ENCODE measurements at regions not wholly inside any gene's neighbourhood (a gene's known extent, or its start where the extent isn't known, plus 50 kb on each side); places are given as distances from the start of the nearest gene placed in this dataset.

DNA sequence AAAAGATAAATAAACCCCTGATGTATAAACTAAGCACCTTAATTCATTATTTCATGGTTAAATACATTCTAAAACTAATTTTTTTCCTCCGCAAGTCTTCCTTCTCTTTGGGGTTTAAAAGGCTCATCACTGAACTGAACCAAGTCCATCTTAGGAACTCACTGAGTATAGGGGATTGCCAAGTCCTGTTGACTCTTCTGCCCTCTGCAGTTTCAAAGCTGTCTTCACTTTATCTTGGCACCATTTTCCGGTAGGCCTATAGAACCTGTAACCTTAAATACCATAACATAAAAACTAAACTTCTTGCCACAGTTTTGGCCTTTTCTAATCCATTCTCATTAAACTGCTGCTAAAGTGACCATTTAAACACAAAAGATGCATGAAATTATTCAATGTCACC is 66.5 kb upstream of the USPL1 start:
- TF ChIP-seq, protein P1, sequence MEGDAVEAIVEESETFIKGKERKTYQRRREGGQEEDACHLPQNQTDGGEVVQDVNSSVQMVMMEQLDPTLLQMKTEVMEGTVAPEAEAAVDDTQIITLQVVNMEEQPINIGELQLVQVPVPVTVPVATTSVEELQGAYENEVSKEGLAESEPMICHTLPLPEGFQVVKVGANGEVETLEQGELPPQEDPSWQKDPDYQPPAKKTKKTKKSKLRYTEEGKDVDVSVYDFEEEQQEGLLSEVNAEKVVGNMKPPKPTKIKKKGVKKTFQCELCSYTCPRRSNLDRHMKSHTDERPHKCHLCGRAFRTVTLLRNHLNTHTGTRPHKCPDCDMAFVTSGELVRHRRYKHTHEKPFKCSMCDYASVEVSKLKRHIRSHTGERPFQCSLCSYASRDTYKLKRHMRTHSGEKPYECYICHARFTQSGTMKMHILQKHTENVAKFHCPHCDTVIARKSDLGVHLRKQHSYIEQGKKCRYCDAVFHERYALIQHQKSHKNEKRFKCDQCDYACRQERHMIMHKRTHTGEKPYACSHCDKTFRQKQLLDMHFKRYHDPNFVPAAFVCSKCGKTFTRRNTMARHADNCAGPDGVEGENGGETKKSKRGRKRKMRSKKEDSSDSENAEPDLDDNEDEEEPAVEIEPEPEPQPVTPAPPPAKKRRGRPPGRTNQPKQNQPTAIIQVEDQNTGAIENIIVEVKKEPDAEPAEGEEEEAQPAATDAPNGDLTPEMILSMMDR (IDR thresholded peaks at IDR 0.05; ENCODE audit: insufficient read depth, missing control alignments): peak; percentile 42
- FAIRE-seq: no peak
- no peak for DNase-seq (ENCODE audit: insufficient read length, low spot score)

DNA sequence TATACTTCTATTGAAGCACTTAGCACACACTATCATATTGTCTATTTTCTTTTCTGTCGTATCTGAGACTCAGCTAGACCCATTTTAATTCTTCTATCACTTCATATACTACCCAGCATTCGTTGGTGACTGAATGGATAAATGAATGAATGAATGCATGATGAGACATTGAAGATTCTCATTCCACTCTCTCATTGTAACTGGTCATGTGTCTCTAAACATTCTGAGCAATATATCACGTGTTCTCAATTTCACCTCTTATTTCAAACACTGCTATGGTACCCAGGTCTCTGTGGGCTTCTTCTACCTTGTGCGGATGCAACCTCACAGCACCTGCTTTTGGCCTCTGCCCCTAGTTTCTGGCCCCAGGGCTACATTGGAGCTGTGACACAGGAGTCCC is 65.2 kb upstream of the USPL1 start:
- TF ChIP-seq, protein P1 (IDR thresholded peaks at IDR 0.05; ENCODE audit: insufficient read depth, missing control alignments): no peak
- FAIRE-seq (no peak), DNase-seq (ENCODE audit: insufficient read length, low spot score) (no peak)

DNA sequence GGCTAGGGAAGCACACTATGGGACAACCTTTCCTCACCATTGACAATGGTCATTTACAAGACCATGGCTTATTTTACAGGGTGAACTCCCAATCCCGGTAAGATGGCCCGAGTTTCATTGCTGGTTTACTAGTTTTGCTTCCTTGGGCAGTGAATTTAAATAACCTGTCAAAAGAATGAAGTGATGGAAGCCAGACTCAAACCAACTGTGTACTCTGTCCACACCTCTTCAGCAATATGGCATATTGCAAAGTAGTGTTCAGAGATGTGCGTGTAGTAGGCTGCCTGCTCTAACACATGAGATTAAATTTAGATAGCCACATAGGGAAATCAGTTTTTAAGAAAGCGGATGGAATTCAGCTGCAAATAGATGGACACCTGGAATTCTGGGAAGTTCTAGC is 58.4 kb upstream of the USPL1 start:
- DNase-seq (ENCODE audit: insufficient read length, low spot score): no peak
- TF ChIP-seq, protein P1 (IDR thresholded peaks at IDR 0.05; ENCODE audit: insufficient read depth, missing control alignments): no peak
- no peak for FAIRE-seq

DNA sequence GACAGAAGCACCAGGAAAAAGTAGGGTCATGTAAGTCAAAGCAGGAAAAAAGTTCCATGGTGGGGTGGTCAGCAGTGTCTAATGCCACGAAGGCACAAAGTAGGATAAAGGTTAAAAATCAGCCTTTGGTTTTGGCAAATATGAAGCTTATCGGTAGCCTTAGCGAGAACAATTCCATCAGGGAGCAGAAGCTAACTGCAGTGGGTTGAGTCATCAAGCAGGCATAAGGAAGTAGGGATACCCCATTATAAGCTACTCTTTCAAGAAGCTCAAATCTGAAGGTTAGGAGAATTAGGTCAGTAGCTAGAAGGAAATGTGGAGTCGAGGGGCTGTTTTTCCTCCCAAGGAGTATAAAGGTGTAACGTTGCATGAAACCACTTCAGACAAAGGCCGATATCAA is 57.5 kb upstream of the USPL1 start:
- FAIRE-seq: no peak
- no peak for DNase-seq (ENCODE audit: insufficient read length, low spot score)
- TF ChIP-seq, protein P1 (IDR thresholded peaks at IDR 0.05; ENCODE audit: insufficient read depth, missing control alignments): no peak

DNA sequence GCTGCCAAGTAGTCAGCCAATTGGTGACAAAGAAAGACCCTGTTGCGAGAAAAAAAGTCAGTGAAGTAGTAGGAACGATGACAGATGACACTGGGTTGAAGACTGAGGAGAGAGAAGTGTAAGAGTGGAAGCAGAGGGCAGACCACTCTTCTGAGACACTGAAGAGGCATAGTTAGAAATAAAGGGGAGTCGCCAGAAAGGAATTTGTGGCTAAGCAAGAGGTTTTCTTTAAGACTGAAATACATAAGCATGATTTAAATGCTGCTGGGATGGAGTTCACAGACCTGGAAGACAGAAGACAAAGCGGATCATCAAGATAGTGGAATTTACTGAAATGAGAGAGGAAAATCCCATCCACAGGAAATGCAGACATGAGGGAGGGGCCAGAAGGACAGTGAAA is 56.2 kb upstream of the USPL1 start:
- no peak for FAIRE-seq
- TF ChIP-seq, protein P1 (IDR thresholded peaks at IDR 0.05; ENCODE audit: insufficient read depth, missing control alignments): no peak
- no peak for DNase-seq (ENCODE audit: insufficient read length, low spot score)

DNA sequence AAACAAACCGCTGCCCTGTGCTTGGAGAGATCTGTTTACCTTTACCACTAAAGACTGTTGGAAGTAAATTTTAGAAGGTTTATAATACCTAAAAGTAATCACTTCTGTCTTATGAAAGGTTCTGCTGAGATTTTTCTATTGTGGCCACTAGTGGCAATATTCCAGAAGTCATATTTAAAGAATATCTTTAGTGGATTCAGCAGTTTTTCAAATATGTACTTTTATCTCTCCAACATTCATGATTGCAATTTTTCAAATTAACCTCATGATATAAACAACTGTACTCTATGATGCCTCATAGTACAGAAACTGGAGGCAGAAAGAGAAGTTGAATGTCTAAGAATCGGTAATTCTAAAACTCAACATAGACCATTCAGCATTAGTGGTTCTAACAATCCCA is 53.2 kb upstream of the USPL1 start:
- FAIRE-seq: no peak
- TF ChIP-seq, protein P1 (IDR thresholded peaks at IDR 0.05; ENCODE audit: insufficient read depth, missing control alignments): no peak
- no peak for DNase-seq (ENCODE audit: insufficient read length, low spot score)

DNA sequence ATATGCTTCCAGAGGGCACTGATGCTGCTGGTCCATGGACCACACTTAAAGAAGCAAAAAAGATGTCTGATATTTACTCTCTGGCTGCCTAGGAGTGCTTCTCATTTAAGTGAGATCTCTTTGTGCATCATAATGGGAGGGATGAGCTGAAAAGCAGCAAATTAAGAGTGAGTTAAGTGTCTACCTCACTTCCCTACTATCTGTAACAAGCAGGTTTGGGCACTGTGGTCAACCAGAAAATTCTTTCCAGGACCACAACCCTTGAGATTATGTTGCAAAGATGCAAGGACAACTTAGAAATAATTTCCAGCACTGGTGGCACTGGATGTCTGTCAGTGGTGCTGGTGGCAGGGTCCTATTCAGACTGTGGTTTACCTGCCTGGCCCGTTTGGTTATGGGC is 52.1 kb upstream of the USPL1 start:
- TF ChIP-seq, protein P1 (IDR thresholded peaks at IDR 0.05; ENCODE audit: insufficient read depth, missing control alignments): no peak
- no peak for FAIRE-seq
- DNase-seq (ENCODE audit: insufficient read length, low spot score): no peak

Data from D721Med (cell line).